ENCODE measurements at regions not wholly inside any gene's neighbourhood (a gene's known extent, or its start where the extent isn't known, plus 50 kb on each side); places are given as distances from the start of the nearest gene placed in this dataset.

- no TSS peak for BruUV-seq (replicated peaks)
- ATAC-seq (ENCODE audit: low read depth) (no peak), DNase-seq (no peak)
- TF ChIP-seq CEBPB (IDR thresholded peaks at IDR 0.05; ENCODE audit: low read depth, low read length) (no peak), RFX5 (IDR thresholded peaks at IDR 0.05; ENCODE audit: low read depth, low read length) (no peak), NFE2L2 (IDR thresholded peaks at IDR 0.05; ENCODE audit: low read depth, low read length) (no peak), MAFK (IDR thresholded peaks at IDR 0.05; ENCODE audit: low read depth, low read length) (no peak)
- TF ChIP-seq, protein P1, sequence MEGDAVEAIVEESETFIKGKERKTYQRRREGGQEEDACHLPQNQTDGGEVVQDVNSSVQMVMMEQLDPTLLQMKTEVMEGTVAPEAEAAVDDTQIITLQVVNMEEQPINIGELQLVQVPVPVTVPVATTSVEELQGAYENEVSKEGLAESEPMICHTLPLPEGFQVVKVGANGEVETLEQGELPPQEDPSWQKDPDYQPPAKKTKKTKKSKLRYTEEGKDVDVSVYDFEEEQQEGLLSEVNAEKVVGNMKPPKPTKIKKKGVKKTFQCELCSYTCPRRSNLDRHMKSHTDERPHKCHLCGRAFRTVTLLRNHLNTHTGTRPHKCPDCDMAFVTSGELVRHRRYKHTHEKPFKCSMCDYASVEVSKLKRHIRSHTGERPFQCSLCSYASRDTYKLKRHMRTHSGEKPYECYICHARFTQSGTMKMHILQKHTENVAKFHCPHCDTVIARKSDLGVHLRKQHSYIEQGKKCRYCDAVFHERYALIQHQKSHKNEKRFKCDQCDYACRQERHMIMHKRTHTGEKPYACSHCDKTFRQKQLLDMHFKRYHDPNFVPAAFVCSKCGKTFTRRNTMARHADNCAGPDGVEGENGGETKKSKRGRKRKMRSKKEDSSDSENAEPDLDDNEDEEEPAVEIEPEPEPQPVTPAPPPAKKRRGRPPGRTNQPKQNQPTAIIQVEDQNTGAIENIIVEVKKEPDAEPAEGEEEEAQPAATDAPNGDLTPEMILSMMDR (conservative IDR thresholded peaks at IDR 0.05; ENCODE audit: low read depth, low read length): no peak
- Histone ChIP-seq H3K14ac (replicated peaks; ENCODE audit: low read depth, low read length) (no peak overlapping the region), H3K9me1 (ENCODE audit: insufficient read depth, low read length) (no peaks in the 10 kb centered on the region), H3K4me2 (ENCODE audit: low read depth, low read length) (no peak overlapping the region), H3K56ac (ENCODE audit: extremely low read depth, insufficient read depth, low read length) (no peak overlapping the region), H3K27ac (ENCODE audit: insufficient read depth, low read length) (no peak overlapping the region), H2BK20ac (ENCODE audit: low read depth, low read length) (no peak overlapping the region), H3K4ac (ENCODE audit: low read depth, low read length) (no peak overlapping the region), H3K9me3 (ENCODE audit: control insufficient read depth, insufficient read depth, low read length) (no peaks in the 10 kb centered on the region), H3K4me3 (ENCODE audit: insufficient read depth, low read depth, low read length) (no peak overlapping the region), H3K27me3 (ENCODE audit: control insufficient read depth, insufficient read depth, low read length) (no peaks in the 10 kb centered on the region), H3K23ac (ENCODE audit: low read depth, low read length) (no peak overlapping the region), H2BK15ac (ENCODE audit: low read depth, low read length) (no peak overlapping the region), H2AFZ (replicated peaks; ENCODE audit: low read length, poor library complexity) (no peak overlapping the region), H4K91ac (ENCODE audit: insufficient read depth, low read depth, low read length) (no peak overlapping the region), H3K4me1 (ENCODE audit: control insufficient read depth, insufficient read depth, low read length) (no peaks in the 10 kb centered on the region), H3K36me3 (ENCODE audit: control insufficient read depth, insufficient read depth, low read length) (no peaks in the 10 kb centered on the region), H4K8ac (ENCODE audit: low read depth in 2 of 2, low read length in 2 of 2) (no peak overlapping the region), H2BK5ac (ENCODE audit: low read depth, low read length, poor library complexity, severe bottlenecking) (no peak overlapping the region), H3K18ac (ENCODE audit: low read depth, low read length) (no peak overlapping the region), H2AK9ac (replicated peaks; ENCODE audit: low read depth, low read length, poor library complexity) (no peak overlapping the region), H3K79me1 (ENCODE audit: low read depth in 1 of 2, low read length in 2 of 2) (no peaks in the 10 kb centered on the region), H2BK120ac (ENCODE audit: low read depth, low read length) (no peak overlapping the region), H2AK5ac (ENCODE audit: low read depth, low read length) (no peak overlapping the region), H3K9ac (ENCODE audit: low read depth, low read length) (no peak overlapping the region), H4K5ac (ENCODE audit: low read depth, low read length) (no peak overlapping the region), H4K20me1 (ENCODE audit: insufficient read depth, low read length) (no peaks in the 10 kb centered on the region)
- in situ Hi-C loops (cut with MboI; ENCODE audit: low sequenced_read_pairs): no loop called here
- intact Hi-C loops (cut with micrococcal nuclease): no loop called here
- dilution Hi-C loops (cut with HindIII; ENCODE audit: low sequenced_read_pairs, unreplicated experiment): no loop called here
- CTCF ChIA-PET: no interaction called here
- POLR2A ChIA-PET (ENCODE audit: unreplicated experiment): no interaction called here
These were observed 650.5 kb downstream of the ACTL7B start for GRCh38 chr9:108205276-108205675.
